ENCODE measurements at regions not wholly inside any gene's neighbourhood (a gene's known extent, or its start where the extent isn't known, plus 50 kb on each side); places are given as distances from the start of the nearest gene placed in this dataset.

DNA sequence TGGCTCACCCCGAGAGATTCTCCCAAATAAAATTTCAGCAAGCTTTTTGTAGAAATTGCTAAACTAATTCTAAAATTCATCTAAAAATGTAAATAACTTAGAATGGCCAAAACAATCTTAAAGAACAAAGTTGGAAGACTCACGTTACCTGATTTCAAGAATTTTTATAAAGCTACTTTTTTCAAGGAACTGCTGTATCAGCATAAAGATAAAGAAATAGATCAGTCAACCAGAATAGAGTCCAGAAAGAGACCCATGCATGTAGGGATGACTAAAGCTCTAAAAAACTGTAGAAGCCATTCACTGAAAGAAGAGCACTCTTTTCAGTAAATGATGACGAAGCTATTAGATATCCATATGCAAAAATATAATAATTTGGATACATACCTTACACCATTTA lies 652.1 kb downstream of the TBC1D32 start:
- H3K27me3 ChIP-seq (ENCODE audit: control insufficient read depth, insufficient read depth, low read length, poor library complexity, severe bottlenecking), result no peaks in the 10 kb centered on the region
- no peaks in the 10 kb centered on the region for H3K36me3 ChIP-seq (ENCODE audit: control insufficient read depth, insufficient read depth, low read length)
- Mint-ChIP-seq H3K4me3 (no peak overlapping the region), H3K27ac (no peak overlapping the region), H3K36me3 (ENCODE audit: low read depth) (no peaks in the 10 kb centered on the region), H3K9me3 (peaks cover 2% of the 10 kb centered on the region), H3K4me1 (no peaks in the 10 kb centered on the region), H3K27me3 (ENCODE audit: insufficient read depth) (no peaks in the 10 kb centered on the region)
- H3K27ac ChIP-seq (ENCODE audit: low read depth, low read length), result no peak overlapping the region
- no peaks in the 10 kb centered on the region for H3K4me1 ChIP-seq (ENCODE audit: control insufficient read depth, insufficient read depth, low read length)
- H3K4me3 ChIP-seq (ENCODE audit: low read length), result no peak overlapping the region
- H3K9me3 ChIP-seq (ENCODE audit: control insufficient read depth, low read length), result no peaks in the 10 kb centered on the region
- H3K9ac ChIP-seq (ENCODE audit: extremely low read depth, low read length, poor library complexity, severe bottlenecking), result no peak overlapping the region
- WGBS, 2 experiments (ENCODE audit: insufficient coverage in 1 of 2, insufficient read length in 1 of 2), result 83 to 100% methylated on average over 1 to 2 of the region's 3 CpGs
- no peak for DNase-seq
- TF ChIP-seq, protein P1, sequence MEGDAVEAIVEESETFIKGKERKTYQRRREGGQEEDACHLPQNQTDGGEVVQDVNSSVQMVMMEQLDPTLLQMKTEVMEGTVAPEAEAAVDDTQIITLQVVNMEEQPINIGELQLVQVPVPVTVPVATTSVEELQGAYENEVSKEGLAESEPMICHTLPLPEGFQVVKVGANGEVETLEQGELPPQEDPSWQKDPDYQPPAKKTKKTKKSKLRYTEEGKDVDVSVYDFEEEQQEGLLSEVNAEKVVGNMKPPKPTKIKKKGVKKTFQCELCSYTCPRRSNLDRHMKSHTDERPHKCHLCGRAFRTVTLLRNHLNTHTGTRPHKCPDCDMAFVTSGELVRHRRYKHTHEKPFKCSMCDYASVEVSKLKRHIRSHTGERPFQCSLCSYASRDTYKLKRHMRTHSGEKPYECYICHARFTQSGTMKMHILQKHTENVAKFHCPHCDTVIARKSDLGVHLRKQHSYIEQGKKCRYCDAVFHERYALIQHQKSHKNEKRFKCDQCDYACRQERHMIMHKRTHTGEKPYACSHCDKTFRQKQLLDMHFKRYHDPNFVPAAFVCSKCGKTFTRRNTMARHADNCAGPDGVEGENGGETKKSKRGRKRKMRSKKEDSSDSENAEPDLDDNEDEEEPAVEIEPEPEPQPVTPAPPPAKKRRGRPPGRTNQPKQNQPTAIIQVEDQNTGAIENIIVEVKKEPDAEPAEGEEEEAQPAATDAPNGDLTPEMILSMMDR (conservative IDR thresholded peaks at IDR 0.05), result no peak

DNA sequence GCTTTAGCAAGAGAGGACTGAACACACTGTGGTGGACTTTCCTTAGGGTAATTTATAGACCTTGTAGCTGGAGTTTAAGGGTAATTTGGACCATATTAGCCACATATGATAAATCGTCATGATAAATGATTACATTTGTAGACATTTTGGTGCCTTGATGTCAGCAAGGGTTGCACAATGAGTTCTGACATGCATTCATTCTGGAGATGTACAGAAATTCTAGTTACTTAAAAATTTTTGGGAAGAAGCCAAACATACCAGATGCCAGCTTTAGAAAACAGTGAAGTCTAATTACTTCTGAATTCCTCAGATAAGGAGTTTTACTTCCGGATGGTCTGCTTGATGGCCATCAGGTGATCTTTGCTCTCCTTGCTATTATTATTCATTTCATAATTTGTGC lies 653.1 kb downstream of the TBC1D32 start:
- Mint-ChIP-seq H3K4me1 (no peaks in the 10 kb centered on the region), H3K4me3 (no peak overlapping the region), H3K36me3 (ENCODE audit: low read depth) (no peaks in the 10 kb centered on the region), H3K27ac (no peak overlapping the region), H3K9me3 (peaks cover 2% of the 10 kb centered on the region), H3K27me3 (ENCODE audit: insufficient read depth) (no peaks in the 10 kb centered on the region)
- Histone ChIP-seq H3K27me3 (ENCODE audit: control insufficient read depth, insufficient read depth, low read length, poor library complexity, severe bottlenecking) (no peaks in the 10 kb centered on the region), H3K36me3 (ENCODE audit: control insufficient read depth, insufficient read depth, low read length) (no peaks in the 10 kb centered on the region), H3K4me3 (ENCODE audit: low read length) (no peak overlapping the region), H3K9ac (ENCODE audit: extremely low read depth, low read length, poor library complexity, severe bottlenecking) (no peak overlapping the region), H3K27ac (ENCODE audit: low read depth, low read length) (no peak overlapping the region), H3K9me3 (ENCODE audit: control insufficient read depth, low read length) (no peaks in the 10 kb centered on the region), H3K4me1 (ENCODE audit: control insufficient read depth, insufficient read depth, low read length) (no peaks in the 10 kb centered on the region)
- DNase-seq, result no peak
- WGBS, 2 experiments (ENCODE audit: insufficient coverage in 1 of 2, insufficient read length in 1 of 2), result 94 to 100% methylated on average over 1 to 2 of the region's 2 CpGs
- TF ChIP-seq, protein P1 (conservative IDR thresholded peaks at IDR 0.05), result no peak

DNA sequence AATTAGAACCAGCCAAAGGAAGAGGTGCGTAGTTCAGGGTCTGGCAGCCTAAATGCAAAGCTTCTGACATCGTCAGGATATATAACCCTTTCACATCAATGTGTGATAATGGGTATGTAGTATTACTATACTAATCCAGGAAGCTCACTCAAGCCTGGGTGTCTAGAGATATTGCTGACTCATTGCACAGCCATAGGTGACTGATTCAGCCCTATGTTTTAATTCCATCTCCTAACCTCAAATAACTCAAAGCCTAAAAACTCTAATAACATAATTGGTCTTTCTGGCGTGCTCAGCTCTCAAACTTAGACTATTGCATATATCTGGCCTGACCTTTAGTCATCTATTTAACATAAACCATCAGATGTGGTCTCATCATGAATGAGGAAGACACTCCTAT lies 658.4 kb downstream of the TBC1D32 start:
- WGBS, 2 experiments (ENCODE audit: insufficient coverage in 1 of 2, insufficient read length in 1 of 2), result 85 to 90% methylated on average over 1 to 2 of the region's 3 CpGs
- Histone ChIP-seq H3K27me3 (ENCODE audit: control insufficient read depth, insufficient read depth, low read length, poor library complexity, severe bottlenecking) (no peaks in the 10 kb centered on the region), H3K4me3 (ENCODE audit: low read length) (no peak overlapping the region), H3K4me1 (ENCODE audit: control insufficient read depth, insufficient read depth, low read length) (peaks cover 6% of the 10 kb centered on the region), H3K36me3 (ENCODE audit: control insufficient read depth, insufficient read depth, low read length) (no peaks in the 10 kb centered on the region), H3K27ac (ENCODE audit: low read depth, low read length) (no peak overlapping the region), H3K9me3 (ENCODE audit: control insufficient read depth, low read length) (no peaks in the 10 kb centered on the region), H3K9ac (ENCODE audit: extremely low read depth, low read length, poor library complexity, severe bottlenecking) (no peak overlapping the region)
- TF ChIP-seq, protein P1 (conservative IDR thresholded peaks at IDR 0.05), result no peak
- H3K4me3 Mint-ChIP-seq, result no peak overlapping the region
- no peak overlapping the region for H3K27ac Mint-ChIP-seq
- H3K36me3 Mint-ChIP-seq (ENCODE audit: low read depth), result no peaks in the 10 kb centered on the region
- no peak for DNase-seq
- H3K9me3 Mint-ChIP-seq, result peaks cover 2% of the 10 kb centered on the region
- peaks cover 6% of the 10 kb centered on the region for H3K4me1 Mint-ChIP-seq
- H3K27me3 Mint-ChIP-seq (ENCODE audit: insufficient read depth), result no peaks in the 10 kb centered on the region
